GM21381 (cell line): ENCODE measurements at regions not wholly inside any gene's neighbourhood (a gene's known extent, or its start where the extent isn't known, plus 50 kb on each side); places are given as distances from the start of the nearest gene placed in this dataset.

Experiments used
- ATAC-seq: cut with Tn5 transposase; IDR thresholded peaks from one replicate; pipeline ENCODE4 v1.9.1; 2021; ENCODE audit warnings: mild to moderate bottlenecking, moderate library complexity; ENCODE audit not compliant: unreplicated experiment

DNA sequence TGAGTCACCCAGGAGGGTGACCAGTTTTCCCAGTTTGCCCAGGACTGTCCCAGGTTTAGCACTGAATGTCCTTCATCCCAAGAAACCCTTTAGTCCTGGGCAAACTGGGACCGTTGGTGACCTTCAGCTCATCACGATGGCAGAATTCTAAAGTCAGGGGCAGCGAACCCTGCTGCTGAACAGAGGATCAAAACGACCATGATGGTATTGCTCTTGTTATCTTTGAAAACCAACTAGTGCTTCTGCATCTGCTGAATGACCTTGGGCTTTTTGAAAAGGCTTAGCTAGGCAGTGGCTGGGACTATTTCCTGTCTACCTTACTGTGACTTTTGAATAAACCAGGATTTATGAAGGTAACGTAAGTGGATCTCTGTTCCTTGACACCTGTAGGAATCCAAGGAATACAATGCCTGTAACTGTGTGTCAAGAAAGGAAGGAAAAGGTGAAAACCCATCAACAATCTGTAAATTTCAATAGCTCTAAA is 281.9 kb downstream of the SOX9 start:
- no peak for ATAC-seq

DNA sequence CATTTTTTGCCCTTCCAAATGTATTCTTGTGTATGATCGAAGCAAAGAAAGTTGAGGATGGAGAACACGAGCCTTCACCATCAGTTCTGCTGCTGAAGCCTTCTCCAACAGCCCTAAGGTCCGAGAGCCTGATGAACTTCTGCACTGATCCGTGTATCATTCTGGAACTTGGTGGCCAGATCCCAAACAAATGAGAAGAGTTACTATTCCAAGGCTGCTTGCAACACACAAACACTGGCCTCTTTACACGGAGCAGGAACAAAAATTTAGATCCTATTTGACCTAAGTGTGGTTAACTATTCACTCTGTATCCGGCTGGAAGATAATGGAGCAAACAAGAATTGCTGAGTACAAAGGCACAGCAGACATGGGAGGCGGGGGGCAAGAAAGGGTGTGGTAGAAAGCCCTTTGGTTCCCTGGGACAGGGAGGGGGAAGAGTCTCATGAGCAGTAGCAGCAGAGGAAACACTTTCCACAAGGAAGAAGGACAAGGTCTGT is 282.9 kb downstream of the SOX9 start:
- no peak for ATAC-seq

DNA sequence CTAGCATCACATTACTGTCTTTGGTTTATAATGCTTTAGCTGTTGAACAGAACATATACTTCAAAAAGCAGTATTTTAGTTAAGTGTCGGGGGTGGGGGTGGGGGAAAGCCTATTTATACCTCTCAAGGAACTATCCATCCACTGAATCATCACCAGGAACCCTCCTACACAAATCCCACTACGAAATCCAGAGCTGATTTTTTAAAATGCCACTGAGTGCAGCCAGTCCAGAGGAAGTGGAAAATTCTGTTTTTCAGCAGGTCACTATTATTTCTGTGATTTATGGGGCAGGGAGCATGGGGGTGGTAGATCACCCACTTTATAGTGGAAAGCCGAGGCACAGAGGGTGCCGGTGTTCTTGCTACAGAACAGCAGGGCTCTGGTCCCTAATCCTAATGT is 284.1 kb downstream of the SOX9 start:
- ATAC-seq: no peak

DNA sequence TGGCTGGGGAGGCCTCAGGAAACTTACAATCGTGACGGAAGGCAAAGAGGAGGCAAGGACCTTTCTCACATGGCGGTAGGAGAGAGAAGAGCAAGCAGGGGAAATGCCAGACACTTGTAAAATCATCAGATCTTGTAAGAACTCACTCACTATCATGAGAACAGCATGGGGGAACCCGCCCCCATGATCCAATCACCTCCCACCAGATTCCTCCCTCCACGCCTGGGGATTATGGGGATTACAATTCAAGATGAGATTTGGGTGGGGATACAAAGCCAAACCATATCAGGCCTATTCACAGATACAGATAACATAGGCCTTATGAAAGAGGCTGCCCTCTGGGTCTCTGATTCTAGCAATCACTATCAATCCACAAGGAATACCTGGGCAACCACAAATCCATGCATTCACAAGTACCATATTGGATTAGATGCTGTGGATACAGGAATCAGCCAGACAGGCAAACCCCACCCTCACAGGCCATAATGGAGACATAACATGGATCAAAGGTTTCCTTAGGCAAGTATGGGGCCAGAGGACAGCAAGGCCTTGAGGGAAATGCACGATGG is 284.9 kb downstream of the SOX9 start:
- ATAC-seq: no peak

DNA sequence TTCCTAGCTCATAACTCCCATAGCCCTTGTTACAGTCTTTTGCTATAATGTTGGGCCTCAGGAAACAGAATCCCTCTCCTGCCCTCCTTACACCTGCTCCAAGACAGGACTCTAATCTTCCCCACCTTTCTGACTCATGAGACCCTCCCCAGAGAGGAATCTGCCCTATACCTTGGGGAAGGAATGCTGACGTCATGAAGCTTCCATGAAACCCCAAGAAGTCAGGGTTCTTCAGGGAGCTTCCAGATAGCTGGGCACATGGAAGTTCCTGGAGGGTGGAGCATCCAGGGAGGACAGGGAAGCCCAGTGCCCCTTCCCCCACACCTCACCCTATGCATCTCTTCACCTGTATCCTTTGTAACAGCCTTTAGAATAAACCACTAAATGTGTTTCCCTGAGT is 285.7 kb downstream of the SOX9 start:
- no peak for ATAC-seq

DNA sequence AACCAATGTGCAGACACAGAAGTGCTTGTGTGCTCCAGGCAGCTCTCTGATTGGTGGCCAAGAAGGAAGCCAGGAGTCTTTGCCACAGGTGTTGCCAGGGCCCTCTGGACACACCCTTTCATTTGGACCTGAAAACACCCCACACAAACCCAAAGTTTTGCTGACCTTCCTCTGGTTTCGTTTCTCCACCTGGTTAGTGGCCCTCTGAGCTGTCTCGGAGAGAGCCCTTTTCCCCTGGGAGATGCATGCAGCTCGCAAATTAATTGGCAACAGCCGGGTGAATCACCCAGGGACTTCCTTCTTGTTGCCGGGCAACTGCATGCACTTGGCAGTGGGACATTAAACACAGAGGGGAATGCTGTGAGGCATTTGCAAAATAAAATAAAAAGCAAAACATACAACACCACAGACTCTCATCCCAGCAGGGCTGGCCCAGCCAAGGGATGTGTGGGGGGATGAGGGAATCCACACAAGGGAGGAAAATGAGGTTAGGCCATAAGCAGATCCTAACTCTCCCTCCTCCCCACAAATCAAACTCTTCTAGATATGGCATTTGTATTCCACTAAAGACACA is 286.6 kb downstream of the SOX9 start:
- ATAC-seq: peak; percentile 61

DNA sequence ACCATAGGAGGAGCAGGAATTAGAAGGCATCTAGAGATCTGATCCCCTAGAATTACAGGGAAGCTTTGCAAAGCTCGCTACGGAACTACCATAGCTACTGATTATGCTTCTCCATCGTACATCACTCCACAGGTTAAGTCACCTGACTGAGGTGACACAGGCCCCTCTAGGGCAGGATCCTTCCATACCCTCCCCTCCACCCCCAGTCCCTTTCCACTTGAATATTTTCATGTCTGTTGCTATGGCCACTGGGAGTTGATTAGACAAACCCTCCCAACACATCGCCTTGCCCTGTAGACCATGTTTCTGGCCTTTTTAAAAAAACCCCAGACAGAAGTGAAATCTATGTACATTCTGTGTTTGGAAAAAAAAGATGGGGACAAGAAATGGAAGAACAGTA is 287.1 kb downstream of the SOX9 start:
- ATAC-seq: no peak

DNA sequence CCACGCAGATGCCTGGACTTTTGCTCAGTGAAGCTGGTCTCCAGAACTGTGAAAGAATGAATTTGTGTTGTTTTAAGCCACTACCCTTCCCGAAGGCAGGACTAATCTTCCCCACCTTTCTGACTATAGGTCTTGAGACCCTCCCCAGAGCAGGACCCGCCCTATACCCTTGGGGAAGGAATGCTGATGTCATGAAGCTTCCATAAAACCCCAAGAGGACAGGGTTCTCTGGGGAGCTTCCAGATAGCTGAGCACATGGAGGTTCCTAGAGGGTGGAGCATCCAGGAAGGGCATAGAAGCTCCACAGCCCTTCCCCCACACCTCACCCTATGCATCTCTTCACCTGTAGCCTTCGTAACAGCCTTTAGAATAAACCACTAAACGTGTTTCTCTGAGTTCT is 287.8 kb downstream of the SOX9 start:
- no peak for ATAC-seq

DNA sequence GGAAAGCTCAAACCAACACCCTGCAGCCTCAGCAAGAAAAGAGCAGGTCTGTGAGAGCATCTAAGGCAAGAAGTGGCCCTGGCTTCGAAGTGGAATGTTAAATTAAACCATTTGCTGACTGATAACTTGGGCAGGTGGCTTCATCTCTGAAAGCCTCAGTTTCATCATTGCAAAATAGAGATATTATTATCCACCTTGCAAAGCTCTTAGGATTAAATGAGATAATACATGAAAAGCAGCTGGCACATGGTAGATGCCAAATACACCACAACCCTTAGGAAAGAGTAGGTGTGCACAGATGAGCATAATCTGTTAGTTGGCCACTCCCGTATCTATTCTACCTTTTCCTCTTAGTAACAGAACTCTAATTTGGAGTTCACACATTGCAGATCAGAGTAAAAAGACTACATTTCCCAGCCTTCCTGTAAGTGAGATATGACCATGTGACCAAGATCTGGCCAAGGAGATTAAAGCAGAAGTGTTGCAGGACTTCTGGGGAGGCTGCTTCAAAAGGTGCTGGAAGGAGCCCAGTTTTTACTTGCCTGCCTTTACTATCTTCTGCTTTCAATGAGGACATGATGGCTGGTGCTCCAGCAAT is 288.7 kb downstream of the SOX9 start:
- no peak for ATAC-seq

DNA sequence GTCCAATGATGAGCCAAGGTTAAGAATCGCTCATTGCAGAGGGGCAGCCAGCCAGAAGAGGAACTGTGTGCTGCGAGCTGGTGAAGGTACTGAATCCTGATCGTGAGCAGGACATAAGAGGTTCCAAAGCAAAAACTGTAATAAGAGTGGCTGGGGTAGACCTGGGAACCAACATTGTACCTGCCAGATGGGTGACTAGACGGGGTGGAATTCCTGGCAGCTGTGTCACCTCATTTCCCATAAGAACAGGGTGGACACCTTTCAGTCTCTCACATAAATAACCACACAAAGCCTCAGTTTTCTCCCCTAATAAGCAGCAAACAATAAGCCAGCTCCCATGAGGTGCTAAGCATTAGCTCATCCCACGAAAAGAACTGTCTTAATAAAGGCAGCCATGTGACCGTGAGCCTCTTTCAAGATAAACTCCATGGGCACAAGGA is 290.3 kb downstream of the SOX9 start:
- ATAC-seq: no peak

DNA sequence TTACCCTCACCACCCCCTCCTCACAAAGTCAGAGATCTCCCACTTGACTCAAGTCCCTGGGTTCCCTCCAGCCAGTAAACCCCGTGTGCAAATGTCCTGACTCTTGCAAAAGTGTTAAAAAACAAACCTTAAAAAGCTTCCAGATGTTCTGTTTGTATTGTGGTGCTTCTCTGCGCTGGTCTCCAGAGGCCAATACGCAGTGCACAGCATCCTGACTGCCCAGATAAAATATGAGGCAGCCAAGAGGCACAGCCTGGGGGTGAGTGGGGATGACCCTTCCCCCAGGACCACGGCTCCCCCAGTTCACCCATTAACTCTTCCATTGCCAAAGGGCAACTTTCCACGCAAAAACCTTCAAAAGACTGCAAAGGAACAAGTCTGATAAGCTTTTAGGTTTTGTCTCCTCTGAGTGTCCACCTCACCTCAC is 291.8 kb downstream of the SOX9 start:
- no peak for ATAC-seq

DNA sequence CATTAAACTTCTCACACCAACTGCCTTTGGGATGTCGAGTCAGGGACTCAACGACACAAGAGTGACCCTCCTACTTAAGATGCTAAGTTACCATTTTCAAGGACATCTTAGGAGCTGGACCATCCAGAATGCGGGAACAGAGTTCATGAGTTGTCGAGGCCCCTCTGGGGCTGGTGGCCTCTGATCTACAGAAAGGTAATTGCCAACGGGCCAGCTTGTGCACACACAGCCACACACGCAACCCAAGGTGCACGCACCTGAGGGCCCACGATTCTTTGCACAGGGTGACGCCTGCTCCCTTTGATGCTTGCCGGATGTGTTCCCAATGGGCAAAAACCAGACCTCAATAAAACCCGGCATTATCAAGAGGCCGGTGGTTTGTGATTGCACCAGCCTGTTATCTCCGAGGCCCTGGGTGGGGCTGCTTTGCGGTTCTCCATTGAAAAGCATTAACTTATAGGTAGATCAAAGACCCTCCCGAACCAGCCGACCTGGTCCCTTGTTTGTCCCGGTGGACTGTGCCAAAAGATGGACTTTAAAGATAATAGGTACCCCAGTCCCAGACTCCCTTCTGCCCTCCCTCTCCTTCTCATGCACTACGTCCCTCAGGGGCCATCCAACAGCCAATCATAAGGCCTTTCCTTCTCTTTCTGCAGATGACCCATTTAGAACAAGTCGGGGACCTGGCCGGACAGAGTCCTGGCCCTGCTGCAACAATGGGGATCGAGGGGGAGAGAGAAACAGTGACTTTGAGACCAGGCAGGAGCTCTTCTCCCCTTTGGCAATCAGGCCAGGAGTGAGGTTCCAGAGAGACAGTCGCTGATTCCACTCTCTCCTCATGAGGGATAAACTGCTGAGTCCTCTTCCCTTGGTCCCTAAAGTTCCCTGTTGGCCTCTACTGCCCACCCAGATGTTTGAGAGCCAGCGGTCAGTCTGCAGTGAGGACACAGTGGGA is 292.5 kb downstream of the SOX9 start:
- ATAC-seq: no peak

DNA sequence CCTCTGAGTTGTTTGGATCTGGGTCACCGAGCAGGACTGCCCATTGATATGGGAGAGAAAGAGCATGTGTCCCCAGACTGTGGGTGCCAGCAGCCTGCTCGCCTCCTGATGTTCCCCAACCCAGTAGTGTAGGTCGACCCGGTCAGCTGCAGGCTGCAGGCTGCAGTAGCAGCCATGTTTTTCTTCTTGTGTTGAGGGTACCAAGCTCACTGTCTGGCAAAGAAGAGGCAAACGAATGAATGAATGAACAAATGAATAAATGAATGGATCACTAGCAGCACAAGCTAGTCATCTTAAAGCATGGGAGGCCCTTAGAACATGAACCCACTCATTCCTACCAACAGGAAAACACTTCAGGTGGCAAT is 293.2 kb downstream of the SOX9 start:
- ATAC-seq: no peak

DNA sequence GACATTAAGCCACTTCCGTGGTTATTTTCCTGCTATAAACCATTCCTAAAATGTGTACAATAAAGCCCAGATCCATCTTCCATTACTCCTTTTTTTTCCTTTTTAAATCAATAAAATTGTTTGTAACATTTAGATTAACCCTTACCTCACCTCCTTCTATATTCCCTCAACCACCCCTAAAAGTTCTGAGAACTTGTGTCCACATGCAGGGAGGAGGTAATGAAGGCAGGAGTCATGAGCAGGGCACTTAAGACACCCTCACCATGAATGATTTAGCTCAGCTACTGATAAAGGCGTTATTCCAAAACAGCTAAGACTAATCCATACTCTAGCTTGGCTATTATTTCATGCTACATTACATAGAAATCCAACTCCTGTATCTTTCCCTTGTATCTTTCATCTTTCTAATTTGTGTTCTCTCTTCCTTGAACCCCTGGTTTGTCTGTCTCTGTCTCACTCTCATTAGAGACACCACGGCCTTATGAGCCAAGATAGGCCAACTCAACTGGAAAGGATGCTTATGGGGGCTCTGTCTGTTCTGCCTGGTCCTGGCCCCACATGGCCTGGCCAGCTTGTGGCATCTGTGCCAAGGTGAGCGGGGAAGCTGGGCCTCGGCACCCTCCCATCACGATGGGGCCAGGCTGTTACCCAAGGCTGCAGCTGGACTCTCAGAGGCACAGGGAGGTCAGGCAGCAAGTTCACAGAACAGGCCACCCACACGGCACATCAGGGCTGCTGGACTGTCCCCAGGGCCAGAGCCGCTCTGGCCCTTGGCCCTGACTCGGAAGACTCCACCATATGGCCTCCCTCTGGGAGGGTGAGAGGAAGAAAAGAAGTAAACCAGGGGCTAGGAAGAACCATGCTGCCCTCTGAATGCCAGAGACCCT is 294.4 kb downstream of the SOX9 start:
- ATAC-seq: no peak

DNA sequence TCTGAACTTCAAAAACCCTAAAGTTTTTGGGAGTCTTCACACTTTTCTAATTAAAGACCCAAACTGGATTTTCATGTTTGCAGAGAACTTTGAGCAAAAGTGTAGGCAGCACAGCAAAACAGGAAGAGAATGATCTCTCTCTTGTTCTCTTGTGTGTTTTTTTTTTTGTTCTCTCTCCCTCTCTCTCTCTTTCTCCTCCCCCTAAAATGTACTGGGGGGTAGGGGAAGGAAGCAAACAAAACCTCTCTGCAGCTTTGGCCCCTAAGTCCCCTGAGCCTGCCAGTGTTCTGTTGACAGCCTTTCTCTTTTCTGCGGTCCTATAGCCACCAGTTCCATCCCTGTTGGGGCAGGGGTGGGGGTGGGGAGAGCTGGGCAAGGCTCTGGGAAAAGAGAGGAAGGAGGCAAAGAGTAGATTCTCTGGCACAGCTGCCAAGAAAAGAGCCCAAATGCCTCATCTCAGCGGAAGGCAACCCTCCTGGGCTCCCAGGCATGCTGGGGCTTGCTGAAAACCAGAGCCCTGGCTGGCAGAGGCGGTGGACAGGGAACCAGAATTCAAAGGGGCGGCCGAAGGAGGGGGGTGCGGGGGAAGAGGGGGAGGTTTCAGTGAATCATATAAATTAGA is 295.3 kb downstream of the SOX9 start:
- no peak for ATAC-seq

DNA sequence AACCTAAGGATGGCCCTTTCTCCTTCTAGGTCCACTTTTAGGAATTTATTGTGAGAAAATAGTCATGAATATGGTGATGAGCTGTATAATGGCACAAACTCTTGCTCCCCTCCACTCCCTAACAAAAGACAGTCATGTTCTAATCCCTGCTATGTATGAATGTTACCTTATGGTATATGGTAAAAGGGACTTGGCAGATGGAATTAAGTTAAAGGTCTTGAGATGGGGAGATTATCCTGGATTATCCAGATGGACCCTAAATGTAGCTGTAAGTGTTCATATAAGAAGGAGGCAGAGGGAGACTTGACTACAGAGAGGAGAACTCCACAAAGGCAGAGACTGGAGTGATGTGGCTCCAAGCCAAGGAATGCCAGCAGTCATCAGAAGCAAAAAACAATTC is 296.1 kb downstream of the SOX9 start:
- no peak for ATAC-seq

DNA sequence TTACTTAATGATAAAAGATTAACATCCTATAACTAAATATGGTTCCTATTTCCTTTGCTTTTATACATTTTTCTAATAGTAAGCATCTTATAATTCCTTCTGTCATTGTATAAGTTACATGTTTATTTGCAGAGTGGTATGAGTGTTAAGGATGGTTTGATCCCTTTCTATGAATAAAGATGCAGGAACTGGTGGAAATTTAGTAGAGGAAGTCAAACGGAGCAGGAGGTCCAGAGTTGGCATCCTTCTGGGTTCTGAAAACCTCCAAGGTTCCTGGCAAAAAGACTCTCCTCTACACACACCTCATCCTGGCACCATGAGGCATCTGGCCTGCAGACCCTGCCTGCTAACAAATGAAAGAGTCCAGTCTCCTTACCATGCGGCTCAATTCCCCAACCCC is 296.8 kb downstream of the SOX9 start:
- no peak for ATAC-seq

DNA sequence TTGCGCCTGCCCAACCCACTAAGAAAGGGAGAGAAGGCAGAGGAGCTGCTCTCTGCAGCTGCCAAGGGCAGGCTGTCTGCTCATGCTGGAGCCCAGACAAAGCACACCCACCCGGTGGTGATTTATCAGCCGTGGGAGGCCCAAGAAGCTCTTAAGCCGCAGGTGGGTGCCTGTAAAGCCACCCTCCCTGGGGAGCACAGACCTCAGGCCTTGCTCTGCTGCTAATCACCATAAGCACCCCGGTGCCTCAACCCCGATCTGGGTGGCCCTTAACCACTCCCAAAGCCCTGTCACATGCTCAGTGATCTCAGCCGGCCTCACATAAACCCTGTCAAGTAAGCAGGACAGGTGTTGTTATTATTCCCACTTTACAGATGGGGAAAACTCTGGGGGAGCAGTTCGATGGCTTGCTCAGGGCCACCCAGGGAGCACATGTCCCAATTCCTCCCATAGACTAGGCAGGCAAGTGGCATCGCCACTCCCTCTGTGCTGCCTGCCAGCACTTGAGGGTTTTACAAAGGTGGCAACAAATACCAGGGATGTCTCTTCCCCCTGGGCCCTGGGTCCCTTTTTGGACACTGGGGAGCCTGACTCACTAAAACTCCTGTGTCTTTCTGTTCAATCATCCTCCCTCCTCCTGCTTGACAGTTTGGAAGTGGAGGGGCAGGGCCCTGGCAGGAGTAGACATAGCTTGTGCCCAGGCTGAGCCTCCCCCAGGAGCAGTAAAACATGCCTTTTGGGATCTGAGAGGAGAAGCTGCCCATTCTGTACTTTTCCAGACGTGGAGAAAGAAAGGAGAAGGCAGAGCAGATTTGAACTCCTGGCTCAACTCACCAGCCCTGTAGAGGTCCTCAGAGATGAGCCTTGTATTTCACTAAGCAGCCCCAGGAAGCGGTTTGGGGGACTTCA is 299.3 kb downstream of the SOX9 start:
- peak; percentile 44 for ATAC-seq

DNA sequence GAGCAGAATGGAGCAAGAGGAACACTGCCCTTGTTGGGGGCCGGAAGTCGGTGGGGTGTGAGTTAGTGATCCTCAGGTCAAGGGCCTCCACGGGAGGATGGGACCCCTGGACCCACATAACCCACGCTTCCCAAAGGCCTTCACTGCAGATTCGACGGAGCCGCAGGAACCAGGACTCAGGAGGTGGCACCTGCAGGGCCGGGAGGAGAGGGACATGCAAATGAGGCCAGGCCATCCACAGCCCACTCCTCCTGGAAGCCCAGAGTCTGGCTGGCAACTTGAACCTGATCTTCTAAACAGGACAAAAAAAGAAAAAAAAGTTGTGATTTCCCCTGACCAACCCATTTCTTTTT is 299.9 kb downstream of the SOX9 start:
- no peak for ATAC-seq
